Loucy (cell line): ENCODE measurements at regions not wholly inside any gene's neighbourhood (a gene's known extent, or its start where the extent isn't known, plus 50 kb on each side); places are given as distances from the start of the nearest gene placed in this dataset.

Experiments
- H2AFZ ChIP-seq: fragments of 200-600 bp; sonication (generic); 2 replicates; pipeline ENCODE4 v1.6.0; 2016; ENCODE audit warnings: antibody characterized with exemption, mild to moderate bottlenecking, low read length, moderate library complexity
- H3F3A ChIP-seq: fragments of 200-600 bp; 2 replicates; pipeline ENCODE4 v1.6.0; 2016; ENCODE audit warnings: antibody characterized with exemption, low read depth, mild to moderate bottlenecking
- H3K27me3 ChIP-seq: fragments of 200-600 bp; sonication (generic); 2 replicates; pipeline ENCODE4 v1.6.1; 2014; ENCODE audit warnings: low read length, mild to moderate bottlenecking; ENCODE audit not compliant: insufficient read depth, poor library complexity, severe bottlenecking
- H3K36me3 ChIP-seq: fragments of 200-600 bp; sonication (generic); 2 replicates; pipeline ENCODE4 v1.6.1; 2016; ENCODE audit warnings: low read length; ENCODE audit not compliant: insufficient read depth
- H3K4me1 ChIP-seq: fragments of 200-600 bp; sonication (generic); 2 replicates; pipeline ENCODE4 v1.5.1; 2014; ENCODE audit warnings: low read length, mild to moderate bottlenecking; ENCODE audit not compliant: insufficient read depth, poor library complexity, severe bottlenecking
- H3K4me2 ChIP-seq: fragments of 200-600 bp; sonication (generic); 2 replicates; pipeline ENCODE4 v1.6.0; 2014; ENCODE audit warnings: antibody characterized with exemption, low read length, low read depth, mild to moderate bottlenecking; ENCODE audit not compliant: poor library complexity, severe bottlenecking
- H3K4me3 ChIP-seq: fragments of 200-600 bp; sonication (generic); 2 replicates; pipeline ENCODE4 v1.5.1; 2014; ENCODE audit warnings: low read length, mild to moderate bottlenecking, mixed read lengths; ENCODE audit not compliant: poor library complexity, severe bottlenecking
- H3K79me2 ChIP-seq: fragments of 200-600 bp; sonication (generic); 2 replicates; pipeline ENCODE4 v1.6.1; 2014; ENCODE audit warnings: low read length; ENCODE audit not compliant: insufficient read depth
- H3K9ac ChIP-seq: fragments of 200-600 bp; sonication (generic); 2 replicates; pipeline ENCODE4 v1.6.0; 2014; ENCODE audit warnings: mild to moderate bottlenecking, low read depth, low read length, moderate library complexity; ENCODE audit not compliant: poor library complexity, severe bottlenecking
- H3K9me2 ChIP-seq: fragments of 200-600 bp; sonication (generic); replicated peaks from 2 replicates; pipeline ENCODE4 v1.6.1; 2016; ENCODE audit warnings: low read depth, low read length, mixed read lengths
- H3K9me3 ChIP-seq: fragments of 200-600 bp; sonication (generic); 2 replicates; pipeline ENCODE4 v1.6.1; 2014; ENCODE audit warnings: mild to moderate bottlenecking, antibody characterized with exemption, low read length, low read depth; ENCODE audit not compliant: insufficient read depth
- H4K20me1 ChIP-seq: fragments of 200-600 bp; sonication (generic); 2 replicates; pipeline ENCODE4 v1.6.0; 2014; ENCODE audit warnings: antibody characterized with exemption, low read length, mild to moderate bottlenecking; ENCODE audit not compliant: insufficient read depth, poor library complexity, severe bottlenecking
- EZH2phosphoT487 ChIP-seq: fragments of 200-600 bp; IDR thresholded peaks from 2 replicates; pipeline ENCODE4 v1.6.1; 2018; ENCODE audit warnings: antibody characterized with exemption, mild to moderate bottlenecking, moderate library complexity, borderline replicate concordance
- TF ChIP-seq, protein P1 (sequence below): fragments of 200-600 bp; sonication (generic); conservative IDR thresholded peaks from 2 replicates; pipeline ENCODE4 v1.5.1; 2014; ENCODE audit warnings: mild to moderate bottlenecking, antibody characterized with exemption, low read length

DNA sequence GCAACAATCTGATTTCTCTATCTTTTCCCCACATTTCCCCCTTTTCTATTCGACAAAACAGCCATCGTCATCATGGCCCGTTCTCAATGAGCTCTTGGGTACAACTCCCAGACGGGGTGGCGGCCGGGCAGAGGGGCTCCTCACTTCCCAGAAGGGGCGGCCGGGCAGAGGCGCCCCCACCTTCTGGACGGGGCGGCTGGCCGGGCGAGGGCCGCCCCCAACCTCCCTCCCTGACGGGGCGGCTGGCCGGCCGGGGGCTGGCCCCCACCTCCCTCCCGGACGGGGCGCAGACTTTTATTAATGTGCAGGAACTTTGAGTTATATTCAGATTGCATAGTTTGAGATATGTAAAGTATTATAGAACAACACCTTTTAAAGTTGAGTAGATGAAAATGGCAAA lies 64.4 kb upstream of the HPGD start:
- no peaks in the 10 kb centered on the region for H3F3A ChIP-seq
- H3K9me3 ChIP-seq, result no peaks in the 10 kb centered on the region
- H4K20me1 ChIP-seq, result no peaks in the 10 kb centered on the region
- no peak overlapping the region for H2AFZ ChIP-seq
- no peaks in the 10 kb centered on the region for H3K79me2 ChIP-seq
- H3K4me2 ChIP-seq, result no peak overlapping the region
- TF ChIP-seq, protein P1, sequence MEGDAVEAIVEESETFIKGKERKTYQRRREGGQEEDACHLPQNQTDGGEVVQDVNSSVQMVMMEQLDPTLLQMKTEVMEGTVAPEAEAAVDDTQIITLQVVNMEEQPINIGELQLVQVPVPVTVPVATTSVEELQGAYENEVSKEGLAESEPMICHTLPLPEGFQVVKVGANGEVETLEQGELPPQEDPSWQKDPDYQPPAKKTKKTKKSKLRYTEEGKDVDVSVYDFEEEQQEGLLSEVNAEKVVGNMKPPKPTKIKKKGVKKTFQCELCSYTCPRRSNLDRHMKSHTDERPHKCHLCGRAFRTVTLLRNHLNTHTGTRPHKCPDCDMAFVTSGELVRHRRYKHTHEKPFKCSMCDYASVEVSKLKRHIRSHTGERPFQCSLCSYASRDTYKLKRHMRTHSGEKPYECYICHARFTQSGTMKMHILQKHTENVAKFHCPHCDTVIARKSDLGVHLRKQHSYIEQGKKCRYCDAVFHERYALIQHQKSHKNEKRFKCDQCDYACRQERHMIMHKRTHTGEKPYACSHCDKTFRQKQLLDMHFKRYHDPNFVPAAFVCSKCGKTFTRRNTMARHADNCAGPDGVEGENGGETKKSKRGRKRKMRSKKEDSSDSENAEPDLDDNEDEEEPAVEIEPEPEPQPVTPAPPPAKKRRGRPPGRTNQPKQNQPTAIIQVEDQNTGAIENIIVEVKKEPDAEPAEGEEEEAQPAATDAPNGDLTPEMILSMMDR, result no peak
- no peak for TF ChIP-seq EZH2phosphoT487
- H3K27me3 ChIP-seq, result no peaks in the 10 kb centered on the region
- no peak overlapping the region for H3K9ac ChIP-seq
- no peak overlapping the region for H3K4me3 ChIP-seq
- H3K4me1 ChIP-seq, result peaks cover 9% of the 10 kb centered on the region
- no peaks in the 10 kb centered on the region for H3K36me3 ChIP-seq
- H3K9me2 ChIP-seq, result no peaks in the 10 kb centered on the region

DNA sequence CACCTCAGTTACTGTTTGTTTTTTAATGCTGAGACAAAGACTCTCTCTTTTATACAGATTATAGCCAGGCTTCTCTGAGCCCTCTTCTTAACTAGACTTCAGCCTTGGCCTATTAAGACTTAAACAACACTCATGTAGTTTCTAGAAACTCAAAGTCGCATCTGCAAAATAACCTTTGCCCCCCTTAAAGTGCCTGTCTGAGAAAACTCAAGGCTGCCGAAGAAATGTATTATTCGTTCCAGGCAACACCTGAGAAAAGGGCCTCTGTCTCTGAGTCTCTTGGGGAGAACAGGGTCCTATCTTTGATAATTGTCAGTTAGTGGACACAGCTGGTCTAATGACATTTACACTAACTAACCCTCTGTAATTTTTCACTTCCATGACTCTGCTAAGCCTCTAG lies 60.8 kb upstream of the HPGD start:
- Histone ChIP-seq H4K20me1 (no peaks in the 10 kb centered on the region), H3F3A (no peaks in the 10 kb centered on the region), H3K4me2 (no peak overlapping the region), H3K36me3 (no peaks in the 10 kb centered on the region), H3K9me2 (no peaks in the 10 kb centered on the region), H3K4me1 (peaks cover 18% of the 10 kb centered on the region), H3K79me2 (no peaks in the 10 kb centered on the region), H3K9me3 (no peaks in the 10 kb centered on the region), H3K9ac (no peak overlapping the region), H2AFZ (peak overlapping the region; percentile 39; the same call in 1 of the 2 replicates), H3K27me3 (no peaks in the 10 kb centered on the region), H3K4me3 (no peak overlapping the region)
- TF ChIP-seq EZH2phosphoT487, result no peak
- TF ChIP-seq, protein P1, result no peak

DNA sequence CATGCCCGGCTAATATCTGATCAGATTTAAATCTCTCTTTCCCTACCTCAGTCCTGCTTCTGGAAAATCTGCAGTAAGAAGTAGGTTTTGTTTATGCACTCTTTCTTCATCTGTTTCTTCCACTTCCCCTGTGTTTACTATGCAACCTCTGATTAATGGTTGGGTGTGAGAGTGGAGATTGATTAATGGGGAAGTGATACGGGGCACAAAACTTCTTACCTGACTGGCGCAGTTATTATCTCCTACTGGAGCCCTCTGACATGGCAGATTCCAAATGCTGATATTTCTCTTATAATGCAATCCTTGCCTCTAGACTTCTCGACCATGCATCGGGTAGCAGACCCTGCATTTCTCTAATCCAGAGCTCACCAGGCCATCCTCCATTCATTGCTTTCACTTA lies 60.2 kb upstream of the HPGD start:
- TF ChIP-seq, protein P1, result no peak
- TF ChIP-seq EZH2phosphoT487, result no peak
- Histone ChIP-seq H3K4me2 (no peak overlapping the region), H3K79me2 (no peaks in the 10 kb centered on the region), H3K9me3 (no peaks in the 10 kb centered on the region), H3K4me3 (no peak overlapping the region), H3K27me3 (no peaks in the 10 kb centered on the region), H3K36me3 (no peaks in the 10 kb centered on the region), H3F3A (no peaks in the 10 kb centered on the region), H2AFZ (no peak overlapping the region), H3K9ac (no peak overlapping the region), H3K4me1 (peaks cover 18% of the 10 kb centered on the region), H3K9me2 (no peaks in the 10 kb centered on the region), H4K20me1 (no peaks in the 10 kb centered on the region)
